ENCODE measurements at regions not wholly inside any gene's neighbourhood (a gene's known extent, or its start where the extent isn't known, plus 50 kb on each side); places are given as distances from the start of the nearest gene placed in this dataset.

DNA sequence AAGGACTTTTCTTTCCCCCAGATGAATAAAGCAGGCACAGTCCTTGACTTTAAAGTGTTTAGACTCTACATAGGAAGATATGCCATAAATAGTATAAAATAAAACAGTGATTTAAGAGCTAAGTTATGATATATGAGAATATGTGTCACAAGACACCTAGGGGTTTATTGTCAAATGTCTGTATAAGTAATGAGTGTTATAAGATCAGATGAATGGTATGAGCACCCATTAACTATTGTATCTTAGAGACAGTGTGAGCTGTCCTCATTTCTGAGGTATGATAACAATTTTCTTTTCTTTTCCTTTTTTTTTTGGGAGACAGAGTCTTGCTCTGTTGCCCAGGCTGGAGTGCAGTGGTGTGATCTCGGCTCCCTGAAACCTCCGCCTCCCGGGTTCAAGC, 365.3 kb downstream of the RND3 start:
- TF ChIP-seq, protein P1, sequence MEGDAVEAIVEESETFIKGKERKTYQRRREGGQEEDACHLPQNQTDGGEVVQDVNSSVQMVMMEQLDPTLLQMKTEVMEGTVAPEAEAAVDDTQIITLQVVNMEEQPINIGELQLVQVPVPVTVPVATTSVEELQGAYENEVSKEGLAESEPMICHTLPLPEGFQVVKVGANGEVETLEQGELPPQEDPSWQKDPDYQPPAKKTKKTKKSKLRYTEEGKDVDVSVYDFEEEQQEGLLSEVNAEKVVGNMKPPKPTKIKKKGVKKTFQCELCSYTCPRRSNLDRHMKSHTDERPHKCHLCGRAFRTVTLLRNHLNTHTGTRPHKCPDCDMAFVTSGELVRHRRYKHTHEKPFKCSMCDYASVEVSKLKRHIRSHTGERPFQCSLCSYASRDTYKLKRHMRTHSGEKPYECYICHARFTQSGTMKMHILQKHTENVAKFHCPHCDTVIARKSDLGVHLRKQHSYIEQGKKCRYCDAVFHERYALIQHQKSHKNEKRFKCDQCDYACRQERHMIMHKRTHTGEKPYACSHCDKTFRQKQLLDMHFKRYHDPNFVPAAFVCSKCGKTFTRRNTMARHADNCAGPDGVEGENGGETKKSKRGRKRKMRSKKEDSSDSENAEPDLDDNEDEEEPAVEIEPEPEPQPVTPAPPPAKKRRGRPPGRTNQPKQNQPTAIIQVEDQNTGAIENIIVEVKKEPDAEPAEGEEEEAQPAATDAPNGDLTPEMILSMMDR (conservative IDR thresholded peaks at IDR 0.05), result no peak
- no peak for TF ChIP-seq ZFX (IDR thresholded peaks at IDR 0.05)

Measured in C4-2B (cell line).